ENCODE measurements at regions not wholly inside any gene's neighbourhood (a gene's known extent, or its start where the extent isn't known, plus 50 kb on each side); places are given as distances from the start of the nearest gene placed in this dataset.

- no peak overlapping the region for H3K27ac ChIP-seq
- TF ChIP-seq, protein P1, sequence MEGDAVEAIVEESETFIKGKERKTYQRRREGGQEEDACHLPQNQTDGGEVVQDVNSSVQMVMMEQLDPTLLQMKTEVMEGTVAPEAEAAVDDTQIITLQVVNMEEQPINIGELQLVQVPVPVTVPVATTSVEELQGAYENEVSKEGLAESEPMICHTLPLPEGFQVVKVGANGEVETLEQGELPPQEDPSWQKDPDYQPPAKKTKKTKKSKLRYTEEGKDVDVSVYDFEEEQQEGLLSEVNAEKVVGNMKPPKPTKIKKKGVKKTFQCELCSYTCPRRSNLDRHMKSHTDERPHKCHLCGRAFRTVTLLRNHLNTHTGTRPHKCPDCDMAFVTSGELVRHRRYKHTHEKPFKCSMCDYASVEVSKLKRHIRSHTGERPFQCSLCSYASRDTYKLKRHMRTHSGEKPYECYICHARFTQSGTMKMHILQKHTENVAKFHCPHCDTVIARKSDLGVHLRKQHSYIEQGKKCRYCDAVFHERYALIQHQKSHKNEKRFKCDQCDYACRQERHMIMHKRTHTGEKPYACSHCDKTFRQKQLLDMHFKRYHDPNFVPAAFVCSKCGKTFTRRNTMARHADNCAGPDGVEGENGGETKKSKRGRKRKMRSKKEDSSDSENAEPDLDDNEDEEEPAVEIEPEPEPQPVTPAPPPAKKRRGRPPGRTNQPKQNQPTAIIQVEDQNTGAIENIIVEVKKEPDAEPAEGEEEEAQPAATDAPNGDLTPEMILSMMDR (conservative IDR thresholded peaks at IDR 0.05): no peak
These were observed 157.9 kb upstream of the HES1 start for GRCh38 chr3:193978030-193978429.

DNA sequence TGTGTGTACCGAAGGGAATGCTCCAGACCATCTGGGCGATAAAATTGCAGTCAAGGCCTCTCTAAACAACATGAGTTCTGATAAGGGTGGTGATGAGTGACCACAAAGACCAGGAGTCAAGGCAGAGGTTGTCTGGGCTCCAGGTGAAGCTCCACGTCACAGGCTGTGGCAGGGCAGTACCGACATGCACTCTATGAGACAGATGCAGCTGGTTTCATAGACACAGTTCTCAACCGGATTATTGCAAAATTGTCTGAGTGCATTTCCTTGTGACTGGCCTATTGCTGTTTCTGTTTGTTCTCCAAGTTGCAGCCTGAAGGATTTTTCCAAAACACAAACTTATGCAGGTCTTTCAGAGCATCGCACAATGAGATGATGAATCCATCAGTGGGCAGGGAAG lies 157.5 kb upstream of the HES1 start:
- H3K27ac ChIP-seq: no peak overlapping the region
- TF ChIP-seq, protein P1 (conservative IDR thresholded peaks at IDR 0.05): no peak

- H3K27ac ChIP-seq: no peak overlapping the region
- TF ChIP-seq, protein P1 (conservative IDR thresholded peaks at IDR 0.05): no peak
These were observed 155.6 kb upstream of the HES1 start for GRCh38 chr3:193980326-193980725.

- TF ChIP-seq, protein P1 (conservative IDR thresholded peaks at IDR 0.05): no peak
- H3K27ac ChIP-seq: no peak overlapping the region
These were observed 155.0 kb upstream of the HES1 start for GRCh38 chr3:193980905-193981304.

GRCh38 chr3:193981504-193981903 lies 154.4 kb upstream of the HES1 start:
- no peak overlapping the region for H3K27ac ChIP-seq
- TF ChIP-seq, protein P1 (conservative IDR thresholded peaks at IDR 0.05): no peak

DNA sequence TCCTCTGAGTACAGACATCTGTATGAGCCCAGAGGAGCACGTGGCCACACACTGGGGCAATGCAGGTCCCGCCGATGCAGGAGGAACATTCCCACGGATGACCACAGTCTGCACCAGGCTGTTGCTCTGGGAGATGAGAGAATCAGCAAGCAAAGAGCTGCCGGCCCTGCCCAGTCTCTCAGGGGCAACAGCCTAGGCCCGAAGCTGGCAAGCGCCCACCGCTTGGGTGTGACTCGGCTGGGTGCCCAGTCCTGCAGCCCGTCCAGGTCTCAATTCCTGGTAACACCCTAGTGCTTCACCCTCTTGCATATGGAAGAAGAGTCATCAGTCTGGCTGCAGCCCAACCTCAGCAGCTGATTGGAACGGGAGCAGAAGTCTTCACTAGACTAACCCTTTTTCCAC lies 153.7 kb upstream of the HES1 start:
- H3K27ac ChIP-seq: no peak overlapping the region
- TF ChIP-seq, protein P1 (conservative IDR thresholded peaks at IDR 0.05): no peak

- H3K27ac ChIP-seq: 0 out of 2 replicates have a peak overlapping the region, but pooled peaks have one; percentile 10
- TF ChIP-seq, protein P1 (conservative IDR thresholded peaks at IDR 0.05): no peak
These were observed 151.8 kb upstream of the HES1 start for GRCh38 chr3:193983846-193984818.

Data from VCaP (cell line).